ENCODE measurements at regions not wholly inside any gene's neighbourhood (a gene's known extent, or its start where the extent isn't known, plus 50 kb on each side); places are given as distances from the start of the nearest gene placed in this dataset.

DNA sequence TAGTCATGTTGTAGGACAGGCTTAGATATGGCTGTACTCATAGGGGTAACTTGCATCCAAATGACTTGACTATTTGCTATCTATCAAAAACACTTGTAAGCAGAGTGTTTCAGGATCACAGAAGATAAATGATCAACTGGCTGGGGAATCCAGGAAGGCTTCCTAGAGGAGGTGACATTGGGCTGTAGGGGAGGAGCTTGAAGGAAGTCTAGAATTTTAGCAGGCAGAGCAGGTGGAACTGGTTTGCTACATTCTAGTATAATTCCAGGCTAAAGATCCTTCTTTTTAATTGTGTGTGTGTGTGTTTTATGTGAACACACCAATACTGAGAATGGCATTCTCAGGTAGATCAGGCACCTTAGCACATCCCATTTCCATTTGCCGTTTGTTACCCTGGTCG is 380.3 kb downstream of the MCTP2 start:
- Histone ChIP-seq H3K9me3 (no peaks in the 10 kb centered on the region), H3K4me3 (no peak overlapping the region), H3K27me3 (no peaks in the 10 kb centered on the region), H3K4me1 (no peaks in the 10 kb centered on the region), H3K27ac (no peak overlapping the region), H3K36me3 (no peaks in the 10 kb centered on the region)
- TF ChIP-seq, protein P1, sequence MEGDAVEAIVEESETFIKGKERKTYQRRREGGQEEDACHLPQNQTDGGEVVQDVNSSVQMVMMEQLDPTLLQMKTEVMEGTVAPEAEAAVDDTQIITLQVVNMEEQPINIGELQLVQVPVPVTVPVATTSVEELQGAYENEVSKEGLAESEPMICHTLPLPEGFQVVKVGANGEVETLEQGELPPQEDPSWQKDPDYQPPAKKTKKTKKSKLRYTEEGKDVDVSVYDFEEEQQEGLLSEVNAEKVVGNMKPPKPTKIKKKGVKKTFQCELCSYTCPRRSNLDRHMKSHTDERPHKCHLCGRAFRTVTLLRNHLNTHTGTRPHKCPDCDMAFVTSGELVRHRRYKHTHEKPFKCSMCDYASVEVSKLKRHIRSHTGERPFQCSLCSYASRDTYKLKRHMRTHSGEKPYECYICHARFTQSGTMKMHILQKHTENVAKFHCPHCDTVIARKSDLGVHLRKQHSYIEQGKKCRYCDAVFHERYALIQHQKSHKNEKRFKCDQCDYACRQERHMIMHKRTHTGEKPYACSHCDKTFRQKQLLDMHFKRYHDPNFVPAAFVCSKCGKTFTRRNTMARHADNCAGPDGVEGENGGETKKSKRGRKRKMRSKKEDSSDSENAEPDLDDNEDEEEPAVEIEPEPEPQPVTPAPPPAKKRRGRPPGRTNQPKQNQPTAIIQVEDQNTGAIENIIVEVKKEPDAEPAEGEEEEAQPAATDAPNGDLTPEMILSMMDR (IDR thresholded peaks at IDR 0.05) = no peak
- no peak for TF ChIP-seq POLR2A (IDR thresholded peaks at IDR 0.05)
- DNase-seq = no peak
- intact Hi-C loops (cut with DNase I; ENCODE audit: low total_unique reads) = no loop called here

GRCh38 chr15:94615688-94616087 is 384.3 kb downstream of the MCTP2 start:
- intact Hi-C loops (cut with DNase I; ENCODE audit: low total_unique reads) = no loop called here
- H3K4me1 ChIP-seq = no peaks in the 10 kb centered on the region
- TF ChIP-seq POLR2A (IDR thresholded peaks at IDR 0.05) = no peak
- TF ChIP-seq, protein P1 (IDR thresholded peaks at IDR 0.05) = no peak
- H3K9me3 ChIP-seq = no peaks in the 10 kb centered on the region
- H3K27me3 ChIP-seq = no peaks in the 10 kb centered on the region
- no peak for DNase-seq
- no peak overlapping the region for H3K27ac ChIP-seq
- H3K36me3 ChIP-seq = no peaks in the 10 kb centered on the region
- H3K4me3 ChIP-seq = no peak overlapping the region

DNA sequence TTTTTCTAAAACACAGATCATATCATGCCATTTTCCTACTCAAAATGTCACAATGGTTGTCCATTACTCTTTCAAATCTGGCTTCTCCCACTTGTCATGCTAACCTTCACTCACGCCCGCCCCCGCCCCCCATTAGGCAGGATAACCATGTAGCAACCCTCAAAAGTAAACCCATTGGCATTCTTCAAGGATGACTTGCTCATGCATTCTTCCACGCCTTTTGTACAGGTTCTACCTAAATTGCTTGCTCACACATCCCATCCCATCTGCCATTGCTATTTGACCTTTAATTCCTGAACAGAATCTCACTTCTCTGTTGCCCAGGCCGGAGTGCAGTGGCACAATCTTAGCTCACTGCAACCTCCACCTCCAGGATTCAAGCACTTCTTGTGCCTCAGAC is 389.3 kb downstream of the MCTP2 start:
- TF ChIP-seq, protein P1 (IDR thresholded peaks at IDR 0.05) = no peak
- TF ChIP-seq POLR2A (IDR thresholded peaks at IDR 0.05) = no peak
- no peak for DNase-seq
- H3K27me3 ChIP-seq = no peaks in the 10 kb centered on the region
- H3K4me1 ChIP-seq = no peaks in the 10 kb centered on the region
- intact Hi-C loops (cut with DNase I; ENCODE audit: low total_unique reads) = no loop called here
- no peak overlapping the region for H3K27ac ChIP-seq
- no peaks in the 10 kb centered on the region for H3K36me3 ChIP-seq
- no peak overlapping the region for H3K4me3 ChIP-seq
- H3K9me3 ChIP-seq = no peaks in the 10 kb centered on the region

DNA sequence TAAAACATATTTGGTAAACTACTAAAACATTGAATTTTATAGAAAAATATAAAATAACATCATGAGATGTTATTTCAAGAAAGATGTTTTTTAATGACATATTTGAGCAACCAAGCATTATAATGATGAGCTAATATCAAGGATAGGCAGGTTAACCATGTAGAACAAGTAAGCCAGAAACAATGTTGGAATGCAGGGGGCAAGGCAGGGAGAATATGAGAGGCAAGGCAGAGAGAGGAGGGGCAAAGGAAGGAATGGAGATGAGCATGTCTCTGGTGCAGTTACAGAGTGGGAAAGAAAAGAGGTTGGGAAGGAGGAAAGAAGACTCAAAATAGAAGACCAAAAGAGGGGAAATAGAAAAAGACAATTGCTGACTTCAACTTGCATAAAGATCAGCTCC is 390.4 kb downstream of the MCTP2 start:
- TF ChIP-seq, protein P1 (IDR thresholded peaks at IDR 0.05) = no peak
- no peak for TF ChIP-seq POLR2A (IDR thresholded peaks at IDR 0.05)
- Histone ChIP-seq H3K27me3 (no peaks in the 10 kb centered on the region), H3K36me3 (no peaks in the 10 kb centered on the region), H3K4me1 (no peaks in the 10 kb centered on the region), H3K9me3 (no peaks in the 10 kb centered on the region), H3K4me3 (no peak overlapping the region), H3K27ac (no peak overlapping the region)
- DNase-seq = no peak
- intact Hi-C loops (cut with DNase I; ENCODE audit: low total_unique reads) = no loop called here

DNA sequence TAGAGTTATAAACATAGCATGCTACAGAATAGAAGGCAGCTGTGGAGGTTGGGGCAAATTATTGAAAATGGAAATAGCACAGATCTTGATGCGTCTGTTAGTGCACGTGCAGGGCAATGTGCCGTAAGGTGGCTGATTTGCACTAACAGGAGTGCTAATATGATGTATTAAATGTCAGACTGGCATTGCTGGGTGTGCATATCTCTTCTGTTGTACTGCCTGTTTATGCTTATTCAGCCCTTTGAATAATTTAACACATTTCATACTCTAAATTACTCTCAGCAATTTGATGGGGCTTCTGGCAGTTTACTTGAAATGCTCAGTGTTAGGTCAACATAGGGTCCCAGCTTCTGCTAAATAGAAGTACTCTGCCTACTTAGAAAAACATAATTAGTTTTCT is 395.6 kb downstream of the MCTP2 start:
- Histone ChIP-seq H3K27ac (no peak overlapping the region), H3K9me3 (no peaks in the 10 kb centered on the region), H3K4me1 (no peaks in the 10 kb centered on the region), H3K36me3 (no peaks in the 10 kb centered on the region), H3K4me3 (no peak overlapping the region), H3K27me3 (no peaks in the 10 kb centered on the region)
- no peak for TF ChIP-seq POLR2A (IDR thresholded peaks at IDR 0.05)
- TF ChIP-seq, protein P1 (IDR thresholded peaks at IDR 0.05) = no peak
- DNase-seq = no peak
- intact Hi-C loops (cut with DNase I; ENCODE audit: low total_unique reads) = no loop called here

All from uterus (tissue), 3 donors.